DMS53 treated with DMSO at 0.1 percent for 48 hours (cell line): ENCODE measurements at regions not wholly inside any gene's neighbourhood (a gene's known extent, or its start where the extent isn't known, plus 50 kb on each side); places are given as distances from the start of the nearest gene placed in this dataset.

Experiments
- DNase-seq: peaks from one replicate; lab custom pipeline; 2025; ENCODE audit not compliant: unreplicated experiment; lab: John Stamatoyannopoulos, UW

DNA sequence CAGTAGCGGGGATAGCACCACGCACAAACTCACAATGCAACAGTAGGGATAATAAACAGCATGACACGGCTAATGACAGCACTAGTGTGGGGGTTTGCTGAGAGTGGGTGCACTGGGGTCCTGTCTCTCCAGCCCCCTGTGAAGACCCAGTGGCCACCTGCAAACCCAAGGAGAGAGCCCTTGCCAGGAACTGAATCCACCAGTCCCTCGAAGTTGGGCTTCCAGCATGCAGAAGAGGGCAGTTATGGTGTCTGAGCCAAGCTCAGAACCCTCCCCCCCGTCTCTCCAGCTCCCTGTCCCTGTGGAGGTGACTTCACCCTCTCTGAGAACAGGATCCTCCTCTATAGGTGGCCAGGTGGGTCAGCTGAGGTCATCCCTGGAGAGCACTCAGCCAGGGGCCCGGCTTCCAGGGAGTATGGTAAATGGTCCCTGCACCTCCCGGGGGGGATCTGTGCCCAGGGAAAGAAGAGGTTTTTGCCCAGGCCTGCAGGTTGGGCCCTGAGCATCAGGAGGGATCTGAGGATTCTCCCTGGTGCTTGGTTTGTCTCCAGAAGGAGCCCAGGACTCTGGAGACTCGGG lies 86.3 kb upstream of the PRR5 start:
- DNase-seq: no peak

DNA sequence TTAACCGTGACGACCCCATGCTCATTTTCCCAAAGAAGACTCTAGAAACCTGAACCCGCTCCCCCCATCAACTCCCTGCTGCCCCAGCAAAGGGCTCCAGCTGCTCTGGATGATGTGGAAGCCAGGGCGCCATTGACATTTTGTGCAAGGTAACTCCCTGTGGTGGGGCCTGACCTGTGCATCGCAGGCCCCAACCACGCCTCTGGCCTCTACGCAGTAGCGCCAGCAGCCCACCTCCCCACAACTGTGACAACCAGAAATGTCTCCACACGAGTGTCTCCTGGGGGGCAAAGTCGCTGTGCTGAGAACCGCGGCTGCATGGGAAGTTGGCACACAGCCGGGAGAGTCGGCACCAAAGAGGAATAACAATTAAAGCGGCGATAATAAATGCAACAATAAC lies 86.9 kb upstream of the PRR5 start:
- DNase-seq: no peak

GRCh38 chr22:44613196-44613595 lies 88.8 kb upstream of the PRR5 start:
- no peak for DNase-seq

DNA sequence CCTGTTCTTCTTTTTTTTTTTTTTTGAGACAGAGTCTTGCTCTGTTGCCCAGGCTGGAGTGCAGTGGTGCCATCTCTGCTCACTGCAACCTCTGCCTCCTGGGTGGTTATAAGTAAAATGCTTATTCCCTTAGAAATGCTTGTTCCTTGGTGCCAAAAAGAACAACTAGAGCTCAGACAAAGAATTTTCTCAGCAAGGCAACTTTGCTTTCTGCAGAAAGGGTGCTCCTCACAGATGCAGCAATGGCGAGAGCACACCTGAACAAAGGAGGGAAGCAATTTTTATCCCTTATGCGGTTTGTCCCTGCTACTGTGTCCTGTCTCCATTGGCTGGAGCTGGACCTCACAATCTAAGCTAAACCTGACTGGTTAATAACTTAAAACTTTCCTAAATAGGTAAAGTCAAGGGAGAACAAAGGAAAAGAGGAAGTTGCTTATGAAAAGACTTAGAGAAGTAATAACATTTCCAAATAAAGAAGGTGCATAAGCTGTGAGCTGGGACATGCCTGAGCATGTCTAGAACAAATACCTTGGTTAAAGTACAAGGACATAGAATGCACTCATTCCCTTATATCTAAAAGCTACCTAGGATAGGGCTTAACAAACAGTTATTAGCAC lies 90.0 kb upstream of the PRR5 start:
- DNase-seq: no peak

DNA sequence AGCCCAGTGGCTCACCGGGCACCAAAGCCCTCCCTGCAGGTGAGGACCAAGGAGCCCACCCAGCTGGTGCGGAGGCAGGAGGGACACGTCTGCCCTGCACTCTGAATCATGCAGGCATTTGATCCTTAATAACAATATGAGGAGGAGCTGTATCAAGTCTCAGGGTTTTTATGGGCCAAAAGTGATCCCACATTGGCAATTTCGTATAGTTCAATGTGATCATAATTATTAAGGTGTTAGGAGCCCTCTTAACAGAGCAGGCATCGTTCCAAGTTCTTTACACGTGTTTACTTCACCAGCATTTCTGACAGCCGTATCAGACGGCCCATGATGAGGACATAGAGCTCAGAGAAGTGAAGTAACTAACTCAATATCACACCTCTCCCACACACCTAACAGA lies 91.9 kb upstream of the PRR5 start:
- no peak for DNase-seq

DNA sequence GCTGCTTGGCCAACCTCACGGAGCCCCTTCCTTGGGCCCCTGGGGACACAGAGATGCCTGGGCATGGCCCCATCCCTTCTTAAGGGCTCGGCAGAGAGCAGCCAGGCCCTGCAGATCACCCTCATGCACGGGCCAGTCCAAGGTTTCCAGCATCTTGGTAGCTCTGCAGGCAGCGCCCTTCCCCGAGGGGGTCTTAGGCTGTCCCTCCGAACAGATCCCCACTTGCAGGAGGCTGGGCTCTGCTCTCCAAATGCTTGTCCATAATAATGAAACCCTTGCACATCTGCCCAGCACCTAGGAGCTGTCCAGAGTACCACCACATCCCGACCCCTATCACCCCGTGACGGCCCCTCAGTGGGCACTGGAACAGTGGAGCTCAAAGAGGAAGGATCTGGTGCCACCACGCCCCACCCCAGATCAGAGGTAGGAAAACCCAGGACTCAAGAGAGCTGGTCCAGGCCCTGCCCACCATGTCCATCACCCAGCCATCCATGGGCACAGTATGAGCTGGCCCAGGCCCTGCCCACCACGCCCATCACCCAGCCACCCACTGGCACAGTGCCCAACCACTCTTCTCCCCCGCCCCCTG lies 92.5 kb upstream of the PRR5 start:
- DNase-seq: no peak

DNA sequence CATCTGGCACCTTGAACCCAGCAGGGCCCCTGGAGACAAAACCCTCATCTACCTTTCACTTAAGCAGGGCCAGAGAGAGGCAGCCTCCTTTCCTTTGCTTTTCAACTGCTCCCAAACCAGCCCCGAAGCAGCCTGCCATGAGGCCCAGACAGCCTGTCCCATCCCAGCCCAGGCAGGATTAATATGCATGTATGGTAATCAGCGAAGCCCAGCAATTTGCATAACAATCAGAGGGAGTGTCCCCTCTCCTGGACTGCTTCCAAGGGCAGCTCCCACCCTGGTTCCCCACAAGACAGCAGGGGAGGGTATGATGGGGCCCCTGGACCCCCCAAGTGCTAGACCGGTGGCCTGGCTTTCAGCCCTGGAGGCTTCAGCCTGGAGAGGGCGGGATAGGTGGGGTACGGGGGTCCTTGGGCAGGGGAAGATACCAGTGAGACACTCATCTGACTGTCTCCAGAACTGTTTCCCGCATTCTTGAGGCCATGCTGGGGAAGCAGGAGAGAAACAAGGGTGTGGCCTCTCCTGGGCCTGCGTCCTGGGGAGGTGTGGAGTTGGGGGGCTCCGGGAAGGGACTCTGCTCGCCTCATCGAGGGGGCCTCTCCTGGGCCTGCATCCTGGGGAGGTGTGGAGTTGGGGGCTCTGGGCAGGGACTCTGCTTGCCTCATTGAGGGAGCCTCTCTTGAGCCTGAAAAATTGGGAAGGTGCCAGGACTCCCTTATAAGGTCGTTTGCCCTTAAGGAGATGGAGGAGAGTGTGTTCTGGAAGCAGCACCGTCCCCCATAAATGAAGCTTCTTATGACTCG lies 93.2 kb upstream of the PRR5 start:
- no peak for DNase-seq

GRCh38 chr22:44606126-44606525 lies 95.9 kb upstream of the PRR5 start:
- DNase-seq: no peak

- DNase-seq: no peak
These were observed 96.5 kb upstream of the PRR5 start for GRCh38 chr22:44605486-44605885.

GRCh38 chr22:44604991-44605390 lies 97.0 kb upstream of the PRR5 start:
- DNase-seq: no peak

DNA sequence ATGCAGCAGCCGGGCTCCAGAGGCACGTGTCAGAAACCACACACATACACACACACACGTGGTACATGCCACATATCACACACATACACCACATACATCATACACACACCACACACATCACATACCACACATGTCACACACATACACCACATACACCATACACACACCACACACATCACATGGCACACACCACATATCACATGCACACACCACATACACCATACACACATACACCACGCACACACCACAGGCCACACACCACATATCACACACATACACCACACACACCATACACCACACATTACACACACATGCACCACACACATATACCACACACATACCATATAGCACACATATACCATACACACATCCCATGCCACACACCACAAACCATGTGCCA lies 97.5 kb upstream of the PRR5 start:
- DNase-seq: no peak

DNA sequence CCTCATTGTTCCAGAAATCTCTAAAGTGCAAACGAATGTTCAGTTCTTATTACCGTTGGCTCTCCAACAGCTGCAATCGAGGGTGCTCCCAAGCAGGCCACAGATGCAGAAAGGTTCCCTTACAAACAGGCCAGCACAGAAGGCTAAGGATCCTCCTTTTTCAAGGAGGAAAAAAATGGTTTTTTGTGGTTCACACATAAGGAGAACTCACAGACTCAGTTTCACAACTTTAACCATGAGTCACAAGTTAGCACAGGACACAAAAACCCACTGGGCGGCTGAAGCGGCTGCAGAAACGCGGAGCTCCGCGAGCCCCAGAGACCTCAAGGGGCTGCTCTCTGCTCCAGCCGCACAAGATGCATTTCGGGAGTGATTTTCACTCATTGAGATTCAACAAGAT lies 98.2 kb upstream of the PRR5 start:
- no peak for DNase-seq

DNA sequence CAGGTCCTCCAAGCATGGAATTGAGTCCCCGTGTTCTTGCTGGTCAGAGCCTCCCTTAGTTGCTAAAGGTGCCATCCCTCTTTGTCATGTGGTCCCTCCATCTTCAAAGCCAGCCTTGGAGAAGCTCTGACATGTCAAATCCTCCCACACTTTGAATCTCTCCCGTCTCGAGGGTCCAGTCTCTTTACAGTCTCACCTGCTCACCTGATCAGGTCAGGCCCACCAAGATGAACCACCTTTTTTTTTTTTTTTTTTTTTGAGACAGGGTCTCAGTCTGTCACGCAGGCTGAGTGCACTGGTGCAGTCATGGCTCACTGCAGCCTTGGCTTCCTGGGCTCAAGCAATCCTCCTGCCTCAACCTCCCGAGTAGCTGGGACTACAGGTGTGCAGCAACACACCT lies 100.3 kb upstream of the PRR5 start:
- DNase-seq: no peak

- no peak for DNase-seq
These were observed 100.8 kb upstream of the PRR5 start for GRCh38 chr22:44601189-44601588.

- no peak for DNase-seq
These were observed 101.7 kb upstream of the PRR5 start for GRCh38 chr22:44600207-44600785.

GRCh38 chr22:44599500-44600140 lies 101.6 kb upstream of the RTL6 start:
- DNase-seq: no peak

GRCh38 chr22:44599084-44599483 lies 101.1 kb upstream of the RTL6 start:
- no peak for DNase-seq

DNA sequence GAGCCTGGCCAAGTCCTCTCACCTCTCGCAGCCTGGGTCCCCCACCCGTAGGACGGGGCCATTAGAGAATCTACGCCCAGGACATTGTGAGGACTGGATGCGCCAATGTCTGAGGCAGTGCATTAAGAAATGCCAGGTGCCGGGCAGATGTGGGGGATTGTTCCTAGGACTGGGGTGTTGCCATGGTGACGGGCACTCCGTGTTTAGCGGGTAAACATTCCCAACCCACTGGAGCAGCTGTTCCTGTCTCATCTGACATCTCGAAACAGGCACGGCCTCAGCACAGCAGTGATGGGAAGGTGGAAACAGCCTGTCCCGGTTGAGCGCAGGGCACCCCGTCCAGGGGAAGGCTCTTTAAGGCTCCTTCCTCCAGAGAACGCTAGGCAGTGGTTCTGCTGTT lies 99.6 kb upstream of the RTL6 start:
- peak; percentile 43 for DNase-seq

GRCh38 chr22:44596396-44597125 lies 98.5 kb upstream of the RTL6 start:
- no peak for DNase-seq

DNA sequence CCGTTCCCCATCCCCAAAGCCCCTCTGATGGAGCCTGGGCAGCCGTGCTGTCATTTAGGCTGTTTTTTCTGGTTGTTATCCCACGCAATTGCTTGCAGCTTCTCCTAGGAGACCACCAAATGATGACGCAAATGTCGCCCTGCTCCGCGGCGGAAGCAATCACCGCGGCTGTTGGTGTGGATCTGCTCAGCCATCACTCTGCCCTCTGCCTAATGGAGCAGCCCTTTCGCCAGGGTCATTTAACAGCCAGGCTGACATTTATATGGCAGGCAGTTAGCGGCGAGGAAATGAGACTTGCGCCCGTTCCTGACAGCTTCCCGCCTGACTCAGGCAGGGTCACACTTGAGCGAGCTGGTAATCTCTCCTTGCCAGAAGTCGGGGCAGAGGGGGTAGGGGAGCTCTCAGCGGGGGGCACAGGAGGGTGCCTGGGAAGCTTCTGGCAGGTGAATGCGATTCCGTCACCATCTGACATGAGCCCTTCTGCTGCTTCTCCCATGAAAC lies 97.9 kb upstream of the RTL6 start:
- DNase-seq: no peak
